ENCODE measurements at regions not wholly inside any gene's neighbourhood (a gene's known extent, or its start where the extent isn't known, plus 50 kb on each side); places are given as distances from the start of the nearest gene placed in this dataset.

DNA sequence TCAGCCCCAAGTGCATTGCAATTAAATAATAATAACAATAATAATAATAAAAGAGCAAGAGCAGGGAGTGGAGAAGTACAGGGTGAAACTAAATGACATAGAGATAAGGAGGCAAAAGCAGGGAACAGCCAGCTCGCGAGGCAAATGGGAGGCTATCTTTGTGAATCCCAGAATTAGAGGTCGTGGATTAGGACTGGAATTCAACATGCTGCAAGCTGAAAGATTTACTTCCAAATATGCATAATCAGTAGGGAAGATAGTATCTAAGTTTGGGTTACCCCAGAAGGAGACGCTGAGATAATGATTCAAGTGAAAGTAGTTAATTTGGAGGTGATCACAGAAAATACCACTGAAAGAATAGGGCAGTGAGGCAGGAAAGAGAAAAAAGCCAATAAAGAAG lies 119.4 kb upstream of the UBE2E2 start (continued):
- TF ChIP-seq, protein P1, sequence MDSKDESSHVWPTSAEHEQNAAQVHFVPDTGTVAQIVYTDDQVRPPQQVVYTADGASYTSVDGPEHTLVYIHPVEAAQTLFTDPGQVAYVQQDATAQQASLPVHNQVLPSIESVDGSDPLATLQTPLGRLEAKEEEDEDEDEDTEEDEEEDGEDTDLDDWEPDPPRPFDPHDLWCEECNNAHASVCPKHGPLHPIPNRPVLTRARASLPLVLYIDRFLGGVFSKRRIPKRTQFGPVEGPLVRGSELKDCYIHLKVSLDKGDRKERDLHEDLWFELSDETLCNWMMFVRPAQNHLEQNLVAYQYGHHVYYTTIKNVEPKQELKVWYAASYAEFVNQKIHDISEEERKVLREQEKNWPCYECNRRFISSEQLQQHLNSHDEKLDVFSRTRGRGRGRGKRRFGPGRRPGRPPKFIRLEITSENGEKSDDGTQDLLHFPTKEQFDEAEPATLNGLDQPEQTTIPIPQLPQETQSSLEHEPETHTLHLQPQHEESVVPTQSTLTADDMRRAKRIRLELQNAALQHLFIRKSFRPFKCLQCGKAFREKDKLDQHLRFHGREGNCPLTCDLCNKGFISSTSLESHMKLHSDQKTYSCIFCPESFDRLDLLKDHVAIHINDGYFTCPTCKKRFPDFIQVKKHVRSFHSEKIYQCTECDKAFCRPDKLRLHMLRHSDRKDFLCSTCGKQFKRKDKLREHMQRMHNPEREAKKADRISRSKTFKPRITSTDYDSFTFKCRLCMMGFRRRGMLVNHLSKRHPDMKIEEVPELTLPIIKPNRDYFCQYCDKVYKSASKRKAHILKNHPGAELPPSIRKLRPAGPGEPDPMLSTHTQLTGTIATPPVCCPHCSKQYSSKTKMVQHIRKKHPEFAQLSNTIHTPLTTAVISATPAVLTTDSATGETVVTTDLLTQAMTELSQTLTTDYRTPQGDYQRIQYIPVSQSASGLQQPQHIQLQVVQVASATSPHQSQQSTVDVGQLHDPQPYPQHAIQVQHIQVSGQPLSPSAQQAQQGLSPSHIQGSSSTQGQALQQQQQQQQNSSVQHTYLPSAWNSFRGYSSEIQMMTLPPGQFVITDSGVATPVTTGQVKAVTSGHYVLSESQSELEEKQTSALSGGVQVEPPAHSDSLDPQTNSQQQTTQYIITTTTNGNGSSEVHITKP (tag by site-specific recombination; IDR thresholded peaks at IDR 0.05) = no peak
- TF ChIP-seq ZNF548 (tag by site-specific recombination; IDR thresholded peaks at IDR 0.05) (no peak), KLF1 (tag by site-specific recombination; IDR thresholded peaks at IDR 0.05) (no peak), ZNF514 (tag by site-specific recombination; IDR thresholded peaks at IDR 0.05) (no peak), ZNF629 (tag by site-specific recombination; IDR thresholded peaks at IDR 0.05) (no peak), ZSCAN30 (tag by site-specific recombination; IDR thresholded peaks at IDR 0.05) (no peak), EGR2 (tag by site-specific recombination; IDR thresholded peaks at IDR 0.05; ENCODE audit: low read depth) (no peak)
- TF ChIP-seq, protein P2, sequence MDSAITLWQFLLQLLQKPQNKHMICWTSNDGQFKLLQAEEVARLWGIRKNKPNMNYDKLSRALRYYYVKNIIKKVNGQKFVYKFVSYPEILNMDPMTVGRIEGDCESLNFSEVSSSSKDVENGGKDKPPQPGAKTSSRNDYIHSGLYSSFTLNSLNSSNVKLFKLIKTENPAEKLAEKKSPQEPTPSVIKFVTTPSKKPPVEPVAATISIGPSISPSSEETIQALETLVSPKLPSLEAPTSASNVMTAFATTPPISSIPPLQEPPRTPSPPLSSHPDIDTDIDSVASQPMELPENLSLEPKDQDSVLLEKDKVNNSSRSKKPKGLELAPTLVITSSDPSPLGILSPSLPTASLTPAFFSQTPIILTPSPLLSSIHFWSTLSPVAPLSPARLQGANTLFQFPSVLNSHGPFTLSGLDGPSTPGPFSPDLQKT (IDR thresholded peaks at IDR 0.05; ENCODE audit: borderline replicate concordance, low read depth, low read length) = no peak
- TF ChIP-seq, protein P3, sequence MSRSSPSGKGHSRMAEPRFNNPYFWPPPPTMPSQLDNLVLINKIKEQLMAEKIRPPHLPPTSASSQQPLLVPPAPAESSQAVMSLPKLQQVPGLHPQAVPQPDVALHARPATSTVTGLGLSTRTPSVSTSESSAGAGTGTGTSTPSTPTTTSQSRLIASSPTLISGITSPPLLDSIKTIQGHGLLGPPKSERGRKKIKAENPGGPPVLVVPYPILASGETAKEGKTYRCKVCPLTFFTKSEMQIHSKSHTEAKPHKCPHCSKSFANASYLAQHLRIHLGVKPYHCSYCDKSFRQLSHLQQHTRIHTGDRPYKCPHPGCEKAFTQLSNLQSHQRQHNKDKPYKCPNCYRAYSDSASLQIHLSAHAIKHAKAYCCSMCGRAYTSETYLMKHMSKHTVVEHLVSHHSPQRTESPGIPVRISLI (tag by site-specific recombination; IDR thresholded peaks at IDR 0.05) = no peak

DNA sequence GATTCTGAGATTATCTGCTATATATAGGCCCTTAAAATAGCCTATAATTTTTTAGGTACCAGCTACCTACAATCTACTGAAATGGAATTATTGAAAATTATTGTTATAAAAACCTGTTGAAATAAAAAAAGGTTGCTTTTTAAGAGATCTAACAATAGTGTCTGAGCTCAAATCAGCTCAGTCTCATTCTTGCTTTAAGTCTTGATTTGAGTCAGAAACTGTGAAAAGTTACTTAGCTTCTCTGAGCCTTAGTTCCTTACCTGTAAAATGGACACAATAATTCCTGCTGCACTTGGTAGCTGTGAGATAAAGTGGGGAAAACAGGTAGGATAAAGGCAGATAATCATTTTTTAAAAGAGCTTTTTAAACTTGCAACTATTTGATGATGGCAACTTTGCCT lies 118.8 kb upstream of the UBE2E2 start:
- Histone ChIP-seq H3K9me3 (ENCODE audit: control insufficient read depth, insufficient read depth, low read depth, low read length) (no peaks in the 10 kb centered on the region), H3K27ac (ENCODE audit: extremely low read depth, low read depth, low read length) (no peak overlapping the region), H3K4me3 (ENCODE audit: low read depth, low read length) (no peak overlapping the region), H3K4me1 (ENCODE audit: control insufficient read depth, insufficient read depth, low read length) (peaks cover 2% of the 10 kb centered on the region; the same call in 1 of the 2 replicates), H3K36me3 (ENCODE audit: control insufficient read depth in 2 of 2, insufficient read depth in 1 of 2, low read length in 2 of 2) (no peaks in the 10 kb centered on the region)
- CTCF ChIA-PET = interaction anchor here (0.5 kb wide), 1 partner anchor 1661 kb away, joined by 4 read pairs; no protein-coding TSS in a partner anchor
- POLR2A ChIA-PET = no interaction called here
- TF ChIP-seq ZNF521 (tag by site-specific recombination; IDR thresholded peaks at IDR 0.05) (no peak), ZNF10 (tag by site-specific recombination; IDR thresholded peaks at IDR 0.05) (no peak), ZNF747 (tag by site-specific recombination; IDR thresholded peaks at IDR 0.05) (no peak), ZNF548 (tag by site-specific recombination; IDR thresholded peaks at IDR 0.05) (no peak)
- TF ChIP-seq, protein P1 (tag by site-specific recombination; IDR thresholded peaks at IDR 0.05) = no peak

DNA sequence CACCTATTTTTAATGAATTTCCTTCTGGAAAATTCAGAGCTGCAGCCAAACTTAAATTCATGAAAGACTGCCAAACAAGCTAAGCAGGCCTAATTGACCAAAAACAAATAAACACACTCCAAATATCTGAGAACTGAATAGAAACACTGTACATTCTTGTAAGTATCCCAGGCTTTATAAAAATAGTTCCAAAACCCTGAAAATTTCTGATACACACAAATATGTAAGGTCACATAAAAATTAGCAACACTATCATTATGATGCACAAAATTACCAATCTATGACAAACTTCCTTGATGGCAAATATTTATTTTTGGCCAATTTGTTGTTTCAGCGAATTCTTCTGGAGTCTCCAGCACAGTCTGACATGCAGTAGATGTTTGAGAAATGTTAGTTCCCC lies 117.9 kb upstream of the UBE2E2 start:
- Histone ChIP-seq H3K27ac (ENCODE audit: extremely low read depth, low read depth, low read length) (no peak overlapping the region), H3K36me3 (ENCODE audit: control insufficient read depth in 2 of 2, insufficient read depth in 1 of 2, low read length in 2 of 2) (no peaks in the 10 kb centered on the region), H3K4me1 (ENCODE audit: control insufficient read depth, insufficient read depth, low read length) (no peaks in the 10 kb centered on the region), H3K9me3 (ENCODE audit: control insufficient read depth, insufficient read depth, low read depth, low read length) (no peaks in the 10 kb centered on the region), H3K4me3 (ENCODE audit: low read depth, low read length) (no peak overlapping the region)
- POLR2A ChIA-PET = no interaction called here
- CTCF ChIA-PET = no interaction called here
- no peak for TF ChIP-seq HOXC10 (CRISPR knock-in tag; IDR thresholded peaks at IDR 0.05)
- TF ChIP-seq ZNF114 (tag by site-specific recombination; IDR thresholded peaks at IDR 0.05) = no peak
- no peak for TF ChIP-seq ZNF660 (tag by site-specific recombination; IDR thresholded peaks at IDR 0.05)

All from HEK293 (cell line).